KMS-11 (cell line): ENCODE measurements at regions not wholly inside any gene's neighbourhood (a gene's known extent, or its start where the extent isn't known, plus 50 kb on each side); places are given as distances from the start of the nearest gene placed in this dataset.

Experiments
- H2AFZ ChIP-seq: fragments of 200-600 bp; sonication (generic); 2 replicates; pipeline ENCODE4 v1.6.1; 2016; ENCODE audit warnings: antibody characterized with exemption, mixed run types, low read depth
- H3K27ac ChIP-seq: fragments of 200-600 bp; sonication (generic); 2 replicates; pipeline ENCODE4 v1.6.1; 2016; ENCODE audit warnings: mild to moderate bottlenecking, mixed run types
- H3K27me3 ChIP-seq: fragments of 200-600 bp; sonication (generic); 2 replicates; pipeline ENCODE4 v1.6.1; 2017; ENCODE audit warnings: mild to moderate bottlenecking, low read depth, mixed run types, moderate library complexity; ENCODE audit not compliant: insufficient read depth
- H3K36me3 ChIP-seq: fragments of 200-600 bp; sonication (generic); 2 replicates; pipeline ENCODE4 v1.6.1; 2017; ENCODE audit warnings: mild to moderate bottlenecking, mixed run types; ENCODE audit not compliant: insufficient read depth
- H3K4me1 ChIP-seq: fragments of 200-600 bp; sonication (generic); 2 replicates; pipeline ENCODE4 v1.6.1; 2016; ENCODE audit warnings: mild to moderate bottlenecking, low read depth, mixed run types; ENCODE audit not compliant: poor library complexity, severe bottlenecking
- H3K4me2 ChIP-seq: fragments of 200-600 bp; sonication (generic); 2 replicates; pipeline ENCODE4 v1.7.0; 2016; ENCODE audit warnings: mild to moderate bottlenecking, mixed run types
- H3K4me3 ChIP-seq: fragments of 200-600 bp; sonication (generic); IDR thresholded peaks from 2 replicates; pipeline ENCODE4 v1.6.1; 2017; ENCODE audit warnings: low read depth, low read length, mixed read lengths; ENCODE audit not compliant: insufficient read depth
- H3K79me2 ChIP-seq: fragments of 200-600 bp; sonication (generic); 2 replicates; pipeline ENCODE4 v1.6.1; 2016; ENCODE audit warnings: low read depth, mixed run types; ENCODE audit not compliant: insufficient read depth
- H3K9ac ChIP-seq: fragments of 200-600 bp; sonication (generic); 2 replicates; pipeline ENCODE4 v1.6.1; 2016; ENCODE audit warnings: mild to moderate bottlenecking, mixed run types
- H4K20me1 ChIP-seq: fragments of 200-600 bp; sonication (generic); 2 replicates; pipeline ENCODE4 v1.6.1; 2016; ENCODE audit warnings: mild to moderate bottlenecking, mixed run types; ENCODE audit not compliant: insufficient read depth
- TF ChIP-seq, protein P1 (sequence below): fragments of 200-600 bp; sonication (generic); conservative IDR thresholded peaks from 2 replicates; pipeline ENCODE4 v1.6.1; 2017; ENCODE audit warnings: low read depth, mild to moderate bottlenecking, antibody characterized with exemption, low read length, moderate library complexity, mixed read lengths

DNA sequence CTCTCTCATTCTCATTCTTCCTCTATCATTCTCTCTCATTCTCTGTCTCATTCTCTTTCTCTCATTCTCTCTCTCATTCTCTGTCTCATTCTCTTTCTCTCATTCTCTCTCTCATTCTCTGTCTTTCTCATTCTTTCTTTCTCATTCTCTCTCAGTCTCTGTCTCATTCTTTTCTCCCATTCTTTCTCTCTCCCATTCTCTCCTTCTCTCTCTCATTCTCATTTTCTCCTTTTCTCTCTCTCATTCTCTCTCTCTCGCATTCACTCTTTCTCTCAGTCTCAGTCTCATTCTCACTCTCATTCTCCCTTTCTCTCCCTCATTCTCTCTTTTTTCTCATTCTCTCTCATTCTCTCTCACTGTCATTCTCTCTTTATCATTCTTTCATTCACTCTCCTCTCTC lies 152.0 kb upstream of the UQCRFS1 start:
- Histone ChIP-seq H3K27ac (no peak overlapping the region), H3K36me3 (no peaks in the 10 kb centered on the region), H2AFZ (no peak overlapping the region), H3K27me3 (0 out of 2 replicates have a peak, but pooled peaks cover 3% of the 10 kb centered on the region), H3K4me2 (no peak overlapping the region), H3K4me1 (no peaks in the 10 kb centered on the region), H4K20me1 (no peaks in the 10 kb centered on the region), H3K79me2 (no peaks in the 10 kb centered on the region), H3K9ac (no peak overlapping the region), H3K4me3 (no peak overlapping the region)
- TF ChIP-seq, protein P1, sequence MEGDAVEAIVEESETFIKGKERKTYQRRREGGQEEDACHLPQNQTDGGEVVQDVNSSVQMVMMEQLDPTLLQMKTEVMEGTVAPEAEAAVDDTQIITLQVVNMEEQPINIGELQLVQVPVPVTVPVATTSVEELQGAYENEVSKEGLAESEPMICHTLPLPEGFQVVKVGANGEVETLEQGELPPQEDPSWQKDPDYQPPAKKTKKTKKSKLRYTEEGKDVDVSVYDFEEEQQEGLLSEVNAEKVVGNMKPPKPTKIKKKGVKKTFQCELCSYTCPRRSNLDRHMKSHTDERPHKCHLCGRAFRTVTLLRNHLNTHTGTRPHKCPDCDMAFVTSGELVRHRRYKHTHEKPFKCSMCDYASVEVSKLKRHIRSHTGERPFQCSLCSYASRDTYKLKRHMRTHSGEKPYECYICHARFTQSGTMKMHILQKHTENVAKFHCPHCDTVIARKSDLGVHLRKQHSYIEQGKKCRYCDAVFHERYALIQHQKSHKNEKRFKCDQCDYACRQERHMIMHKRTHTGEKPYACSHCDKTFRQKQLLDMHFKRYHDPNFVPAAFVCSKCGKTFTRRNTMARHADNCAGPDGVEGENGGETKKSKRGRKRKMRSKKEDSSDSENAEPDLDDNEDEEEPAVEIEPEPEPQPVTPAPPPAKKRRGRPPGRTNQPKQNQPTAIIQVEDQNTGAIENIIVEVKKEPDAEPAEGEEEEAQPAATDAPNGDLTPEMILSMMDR, result no peak

DNA sequence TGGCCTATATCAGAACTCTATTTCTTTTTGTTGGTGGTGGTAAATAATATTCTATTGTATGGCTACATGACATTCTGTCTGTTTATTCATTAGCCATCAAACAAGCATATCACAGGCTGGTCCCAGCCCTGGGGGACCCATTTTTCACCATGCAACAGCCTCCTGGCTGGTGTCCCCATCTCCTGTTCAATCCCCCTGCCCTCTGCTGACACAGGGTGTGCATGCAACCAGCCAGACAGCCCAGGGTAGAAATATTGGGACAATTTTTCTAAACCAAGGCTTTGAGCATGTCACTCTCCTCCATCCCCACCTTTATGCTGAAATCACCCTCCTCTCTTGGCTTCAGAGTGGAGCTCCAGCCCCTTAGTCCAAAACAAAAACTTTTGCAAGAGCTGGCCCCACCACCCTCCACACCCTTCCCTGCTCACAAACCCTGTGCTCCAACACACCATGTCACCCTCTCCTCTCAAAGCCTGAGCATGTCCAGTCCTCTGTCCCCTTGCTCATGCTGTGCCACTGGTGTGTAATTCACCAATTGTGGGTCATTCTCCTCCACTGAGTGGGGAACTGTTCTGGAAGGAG lies 153.0 kb upstream of the UQCRFS1 start:
- Histone ChIP-seq H3K27me3 (0 out of 2 replicates have a peak, but pooled peaks cover 3% of the 10 kb centered on the region), H4K20me1 (no peaks in the 10 kb centered on the region), H3K27ac (no peak overlapping the region), H3K36me3 (no peaks in the 10 kb centered on the region), H3K4me1 (no peaks in the 10 kb centered on the region), H3K4me2 (no peak overlapping the region), H3K79me2 (no peaks in the 10 kb centered on the region), H3K4me3 (no peak overlapping the region), H3K9ac (no peak overlapping the region), H2AFZ (no peak overlapping the region)
- TF ChIP-seq, protein P1, result no peak

- Histone ChIP-seq H3K9ac (no peak overlapping the region), H3K4me2 (no peak overlapping the region), H3K4me1 (no peaks in the 10 kb centered on the region), H3K27ac (no peak overlapping the region), H3K36me3 (no peaks in the 10 kb centered on the region), H2AFZ (no peak overlapping the region), H3K4me3 (no peak overlapping the region), H3K79me2 (no peaks in the 10 kb centered on the region), H3K27me3 (0 out of 2 replicates have a peak, but pooled peaks cover 3% of the 10 kb centered on the region), H4K20me1 (no peaks in the 10 kb centered on the region)
- TF ChIP-seq, protein P1, result no peak
Measured at GRCh38 chr19:29366757-29367156, 153.8 kb upstream of the UQCRFS1 start.

GRCh38 chr19:29367791-29368222 lies 154.9 kb upstream of the UQCRFS1 start:
- no peak overlapping the region for H3K4me3 ChIP-seq
- no peak overlapping the region for H3K4me2 ChIP-seq
- H4K20me1 ChIP-seq, result no peaks in the 10 kb centered on the region
- H3K27ac ChIP-seq, result no peak overlapping the region
- 0 out of 2 replicates have a peak, but pooled peaks cover 3% of the 10 kb centered on the region for H3K27me3 ChIP-seq
- no peaks in the 10 kb centered on the region for H3K36me3 ChIP-seq
- TF ChIP-seq, protein P1, result no peak
- no peak overlapping the region for H3K9ac ChIP-seq
- no peak overlapping the region for H2AFZ ChIP-seq
- no peaks in the 10 kb centered on the region for H3K4me1 ChIP-seq
- H3K79me2 ChIP-seq, result no peaks in the 10 kb centered on the region
